ENCODE measurements at regions not wholly inside any gene's neighbourhood (a gene's known extent, or its start where the extent isn't known, plus 50 kb on each side); places are given as distances from the start of the nearest gene placed in this dataset.

GRCh38 chrX:6906608-6907007, 240.9 kb upstream of the STS start:
- TF ChIP-seq CTCF (IDR thresholded peaks at IDR 0.05; ENCODE audit: insufficient read depth, low read length) (no peak), REST (IDR thresholded peaks at IDR 0.05; ENCODE audit: insufficient replicate concordance, low read depth) (no peak), POLR2AphosphoS5 (IDR thresholded peaks at IDR 0.05; ENCODE audit: low read depth) (no peak), SPI1 (IDR thresholded peaks at IDR 0.05; ENCODE audit: borderline replicate concordance, low read depth) (no peak)
